H1 (cell line): ENCODE measurements at regions not wholly inside any gene's neighbourhood (a gene's known extent, or its start where the extent isn't known, plus 50 kb on each side); places are given as distances from the start of the nearest gene placed in this dataset.

ENCODE experiments used
- BCL11A ChIP-seq, 2 experiments: IDR thresholded peaks; one replicate each; pipeline ENCODE4 v1.6.1; 2011; ENCODE audit warnings: low read depth in 2 of 2, low read length in 2 of 2, mild to moderate bottlenecking in 2 of 2
- EZH2 ChIP-seq: fragments of 200-600 bp; sonication (generic); IDR thresholded peaks from 2 replicates; pipeline ENCODE4 v1.7.1; 2012; ENCODE audit warnings: low read depth, mild to moderate bottlenecking, moderate library complexity, low read length, inconsistent platforms; ENCODE audit not compliant: severe bottlenecking
- MAFK ChIP-seq: IDR thresholded peaks from 2 replicates; pipeline ENCODE4 v1.6.1; 2012; ENCODE audit warnings: low read depth, mild to moderate bottlenecking, improper control_type of control experiment, low read length
- NANOG ChIP-seq: IDR thresholded peaks from 2 replicates; pipeline ENCODE4 v1.6.1; 2011; ENCODE audit warnings: low read length, low read depth, mild to moderate bottlenecking, inconsistent platforms; ENCODE audit not compliant: insufficient read depth, poor library complexity, severe bottlenecking
- POLR2AphosphoS5 ChIP-seq: IDR thresholded peaks from 2 replicates; pipeline ENCODE4 v1.6.1; 2011; ENCODE audit warnings: low read depth, low read length
- SIN3A ChIP-seq, 2 experiments: IDR thresholded peaks in 1 of 2; conservative IDR thresholded peaks in 1 of 2; 2 replicates each; pipeline ENCODE4 v1.6.1; 2011 to 2012; ENCODE audit warnings: low read length in 2 of 2, improper control_type of control experiment in 1 of 2, low read depth in 1 of 2, mild to moderate bottlenecking in 1 of 2
- YY1 ChIP-seq: IDR thresholded peaks from 2 replicates; pipeline ENCODE4 v1.6.1; 2011; ENCODE audit warnings: low read depth, mild to moderate bottlenecking, low read length
- TF ChIP-seq, protein P1 (sequence below), 3 experiments: IDR thresholded peaks; 1 replicate in 2 of 3; 2 replicates in 1 of 3; pipeline versions ENCODE4 v1.5.1 to v1.6.1; 2011; ENCODE audit warnings: low read length in 3 of 3, mild to moderate bottlenecking in 3 of 3, inconsistent platforms in 2 of 3, low read depth in 1 of 3, moderate library complexity in 1 of 3; ENCODE audit not compliant: insufficient read depth in 1 of 3; ENCODE audit errors: control extremely low read depth in 1 of 3
- TF ChIP-seq, protein P2 (sequence below): IDR thresholded peaks from 2 replicates; pipeline ENCODE4 v1.6.1; 2011; ENCODE audit warnings: low read depth, mild to moderate bottlenecking, low read length; ENCODE audit not compliant: insufficient read depth

DNA sequence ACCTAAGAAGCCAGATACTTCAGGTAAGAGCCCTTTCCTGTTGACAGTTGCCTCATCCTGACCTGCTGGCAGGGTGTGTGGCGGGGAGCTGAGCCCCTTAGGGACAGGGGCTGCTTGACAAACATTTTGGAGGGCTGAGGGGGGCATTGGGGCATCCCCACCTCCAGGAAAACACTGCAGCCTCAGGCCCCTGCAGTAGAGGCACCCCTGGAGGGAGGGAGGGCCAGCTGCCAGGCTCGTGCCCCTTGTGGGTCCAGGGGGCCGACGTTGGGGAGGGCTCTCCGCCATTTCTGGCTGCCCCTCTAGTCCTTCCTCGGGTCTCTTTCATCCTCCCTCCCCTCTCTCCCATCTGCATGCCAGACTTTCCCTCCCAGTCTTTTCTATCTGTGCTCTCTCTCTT lies 177.3 kb downstream of the RPS24 start:
- TF ChIP-seq EZH2: no peak
- TF ChIP-seq, protein P1, sequence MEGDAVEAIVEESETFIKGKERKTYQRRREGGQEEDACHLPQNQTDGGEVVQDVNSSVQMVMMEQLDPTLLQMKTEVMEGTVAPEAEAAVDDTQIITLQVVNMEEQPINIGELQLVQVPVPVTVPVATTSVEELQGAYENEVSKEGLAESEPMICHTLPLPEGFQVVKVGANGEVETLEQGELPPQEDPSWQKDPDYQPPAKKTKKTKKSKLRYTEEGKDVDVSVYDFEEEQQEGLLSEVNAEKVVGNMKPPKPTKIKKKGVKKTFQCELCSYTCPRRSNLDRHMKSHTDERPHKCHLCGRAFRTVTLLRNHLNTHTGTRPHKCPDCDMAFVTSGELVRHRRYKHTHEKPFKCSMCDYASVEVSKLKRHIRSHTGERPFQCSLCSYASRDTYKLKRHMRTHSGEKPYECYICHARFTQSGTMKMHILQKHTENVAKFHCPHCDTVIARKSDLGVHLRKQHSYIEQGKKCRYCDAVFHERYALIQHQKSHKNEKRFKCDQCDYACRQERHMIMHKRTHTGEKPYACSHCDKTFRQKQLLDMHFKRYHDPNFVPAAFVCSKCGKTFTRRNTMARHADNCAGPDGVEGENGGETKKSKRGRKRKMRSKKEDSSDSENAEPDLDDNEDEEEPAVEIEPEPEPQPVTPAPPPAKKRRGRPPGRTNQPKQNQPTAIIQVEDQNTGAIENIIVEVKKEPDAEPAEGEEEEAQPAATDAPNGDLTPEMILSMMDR (IDR thresholded peaks at IDR 0.05; ENCODE audit: control extremely low read depth in 1 of 3, insufficient read depth in 1 of 3, low read depth in 1 of 3, low read length in 3 of 3): no peak
- TF ChIP-seq NANOG: no peak
- no peak for TF ChIP-seq SIN3A (conservative IDR thresholded peaks at IDR 0.05 in 1 of 2, IDR thresholded peaks at IDR 0.05 in 1 of 2; ENCODE audit: low read depth in 1 of 2, low read length in 2 of 2)
- TF ChIP-seq, protein P2, sequence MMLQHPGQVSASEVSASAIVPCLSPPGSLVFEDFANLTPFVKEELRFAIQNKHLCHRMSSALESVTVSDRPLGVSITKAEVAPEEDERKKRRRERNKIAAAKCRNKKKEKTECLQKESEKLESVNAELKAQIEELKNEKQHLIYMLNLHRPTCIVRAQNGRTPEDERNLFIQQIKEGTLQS: no peak
- TF ChIP-seq POLR2AphosphoS5: no peak
- no peak for TF ChIP-seq BCL11A (IDR thresholded peaks at IDR 0.05; ENCODE audit: low read depth in 2 of 2, low read length in 2 of 2)
- TF ChIP-seq MAFK: no peak
- no peak for TF ChIP-seq YY1
